H1 (cell line): ENCODE measurements at regions not wholly inside any gene's neighbourhood (a gene's known extent, or its start where the extent isn't known, plus 50 kb on each side); places are given as distances from the start of the nearest gene placed in this dataset.

Experiments used
- CTCF ChIA-PET: fragments of 300-600 bp; sonication (Branson Sonifier 250); formaldehyde crosslinking; loops from one replicate; lab custom pipeline; 2021; ENCODE audit not compliant: partially characterized antibody; lab: Charles Lee
- POLR2A ChIA-PET: fragments of 300-600 bp; sonication (Branson Sonifier 250); formaldehyde crosslinking; loops from one replicate; lab custom pipeline; 2021; ENCODE audit warnings: inconsistent platforms; ENCODE audit not compliant: partially characterized antibody; lab: Charles Lee
- DNase-seq, 2 experiments: peaks; one replicate each; pipeline versions ENCODE4 v3.0.0 to v3.0.0-alpha.2; 2010 to 2022; ENCODE audit warnings: low spot score in 2 of 2, low read depth in 1 of 2, mixed read lengths in 1 of 2
- FAIRE-seq: peaks from 2 replicates; lab custom pipeline; 2011; peaks lifted over from hg19 to GRCh38; lab: Jason Lieb, UNC
- H2AFZ ChIP-seq: 2 replicates; pipeline ENCODE4 v1.8.1; 2012; ENCODE audit warnings: low read length, inconsistent platforms
- H2AK5ac ChIP-seq: 2 replicates; pipeline ENCODE4 v1.6.1; 2013; ENCODE audit warnings: low read depth, low read length
- H2BK120ac ChIP-seq: replicated peaks from 2 replicates; pipeline ENCODE3; 2013; ENCODE audit warnings: low read depth, low read length, inconsistent platforms
- H2BK12ac ChIP-seq: 2 replicates; pipeline ENCODE4 v1.6.1; 2013; ENCODE audit warnings: low read depth, low read length
- H2BK15ac ChIP-seq: 2 replicates; pipeline ENCODE4 v1.6.1; 2013; ENCODE audit warnings: low read length
- H2BK20ac ChIP-seq: 2 replicates; pipeline ENCODE4 v1.6.1; 2013; ENCODE audit warnings: low read length
- H2BK5ac ChIP-seq: 2 replicates; pipeline ENCODE4 v1.6.1; 2013; ENCODE audit warnings: low read depth, low read length
- H3K14ac ChIP-seq: 2 replicates; pipeline ENCODE4 v1.6.1; 2013; ENCODE audit warnings: inconsistent platforms; ENCODE audit not compliant: insufficient read length
- H3K18ac ChIP-seq: 2 replicates; pipeline ENCODE4 v1.6.1; 2013; ENCODE audit warnings: low read length; ENCODE audit errors: extremely low read depth
- H3K23ac ChIP-seq: 2 replicates; pipeline ENCODE4 v1.6.1; 2013; ENCODE audit warnings: inconsistent platforms; ENCODE audit not compliant: insufficient read length
- H3K23me2 ChIP-seq: 2 replicates; pipeline ENCODE4 v1.6.1; 2013; ENCODE audit warnings: low read depth, low read length
- H3K27ac ChIP-seq: 2 replicates; pipeline ENCODE4 v1.6.1; 2011; ENCODE audit warnings: low read depth, low read length, inconsistent platforms
- H3K27me3 ChIP-seq, 4 experiments: replicated peaks in 1 of 4; 1 replicate in 1 of 4; 2 replicates in 3 of 4; pipeline versions ENCODE4 v1.6.1 to v1.8.1; 2011 to 2013; ENCODE audit warnings: low read length in 3 of 4, mild to moderate bottlenecking in 3 of 4, inconsistent platforms in 2 of 4, mixed read lengths in 2 of 4, moderate library complexity in 1 of 4; ENCODE audit not compliant: control insufficient read depth in 3 of 4, insufficient read depth in 3 of 4; ENCODE audit errors: extremely low read depth in 1 of 4
- H3K36me3 ChIP-seq, 4 experiments: 2 replicates each; pipeline versions ENCODE4 v1.6.1 to v1.8.1; 2011 to 2013; ENCODE audit warnings: mild to moderate bottlenecking in 4 of 4, low read length in 3 of 4, moderate library complexity in 2 of 4, control low read depth in 1 of 4, inconsistent platforms in 1 of 4; ENCODE audit not compliant: insufficient read depth in 4 of 4, control insufficient read depth in 2 of 4
- H3K4ac ChIP-seq: replicated peaks from 2 replicates; pipeline ENCODE3; 2013; ENCODE audit warnings: low read length, low read depth, mixed read lengths, inconsistent platforms; ENCODE audit not compliant: insufficient read length
- H3K4me1 ChIP-seq, 4 experiments: replicated peaks in 1 of 4; 1 replicate in 1 of 4; 2 replicates in 3 of 4; pipeline versions ENCODE4 v1.6.1 to v1.8.1; 2011 to 2013; ENCODE audit warnings: low read length in 3 of 4, inconsistent platforms in 2 of 4, mixed read lengths in 1 of 4; ENCODE audit not compliant: insufficient read depth in 4 of 4, control insufficient read depth in 3 of 4
- H3K4me2 ChIP-seq, 2 experiments: 2 replicates each; pipeline versions ENCODE4 v1.6.1 to v1.8.1; 2011 to 2013; ENCODE audit warnings: low read depth in 2 of 2, low read length in 2 of 2, control low read depth in 1 of 2, inconsistent platforms in 1 of 2, mild to moderate bottlenecking in 1 of 2; ENCODE audit not compliant: insufficient read depth in 1 of 2
- H3K4me3 ChIP-seq, 4 experiments: fragments of 200-600, 300-600 bp in 1 of 4; sonication (generic), shearing (Covaris generic), sonication (Bioruptor Twin) in 1 of 4; 2 replicates each; pipeline versions ENCODE4 v1.5.1 to v1.8.1; 2011 to 2016; ENCODE audit warnings: low read length in 4 of 4, low read depth in 3 of 4, control low read depth in 2 of 4, inconsistent platforms in 2 of 4, mild to moderate bottlenecking in 2 of 4, mixed read lengths in 1 of 4, moderate library complexity in 1 of 4; ENCODE audit not compliant: insufficient read depth in 2 of 4; ENCODE audit errors: extremely low read depth in 1 of 4
- H3K56ac ChIP-seq: replicated peaks from 2 replicates; pipeline ENCODE3; 2013; ENCODE audit warnings: low read depth, mild to moderate bottlenecking, mixed read lengths, low read length, inconsistent platforms; ENCODE audit not compliant: insufficient read length
- H3K79me1 ChIP-seq: 2 replicates; pipeline ENCODE4 v1.6.1; 2013; ENCODE audit warnings: low read depth, low read length, control low read depth
- H3K79me2 ChIP-seq, 2 experiments: 2 replicates each; pipeline versions ENCODE4 v1.6.1 to v1.8.1; 2012 to 2013; ENCODE audit warnings: low read length in 2 of 2, mild to moderate bottlenecking in 2 of 2, inconsistent platforms in 1 of 2; ENCODE audit not compliant: insufficient read depth in 2 of 2, control insufficient read depth in 1 of 2
- H3K9ac ChIP-seq, 4 experiments: replicated peaks in 1 of 4; 1 replicate in 1 of 4; 2 replicates in 3 of 4; pipeline versions ENCODE4 v1.6.1 to v1.8.1; 2011 to 2013; ENCODE audit warnings: low read depth in 3 of 4, low read length in 3 of 4, control low read depth in 2 of 4, mild to moderate bottlenecking in 2 of 4, moderate library complexity in 2 of 4, inconsistent platforms in 1 of 4; ENCODE audit errors: extremely low read depth in 1 of 4
- H3K9me3 ChIP-seq, 2 experiments: 2 replicates each; pipeline versions ENCODE4 v1.6.1 to v1.8.1; 2012 to 2013; ENCODE audit warnings: mild to moderate bottlenecking in 2 of 2, moderate library complexity in 2 of 2, control low read depth in 1 of 2, inconsistent platforms in 1 of 2, low read depth in 1 of 2, low read length in 1 of 2, mixed read lengths in 1 of 2; ENCODE audit not compliant: insufficient read depth in 2 of 2
- H4K20me1 ChIP-seq, 2 experiments: replicated peaks in 1 of 2; 2 replicates each; pipeline versions ENCODE3 to v1.8.1; 2011 to 2013; ENCODE audit warnings: inconsistent platforms in 2 of 2, low read length in 2 of 2, mild to moderate bottlenecking in 1 of 2; ENCODE audit not compliant: insufficient read depth in 2 of 2, control insufficient read depth in 1 of 2
- H4K5ac ChIP-seq: 2 replicates; pipeline ENCODE4 v1.6.1; 2013; ENCODE audit warnings: low read length, low read depth, mixed read lengths, inconsistent platforms; ENCODE audit not compliant: insufficient read length
- H4K8ac ChIP-seq: 2 replicates; pipeline ENCODE4 v1.8.0; 2013; ENCODE audit warnings: mild to moderate bottlenecking, moderate library complexity, low read length, inconsistent platforms; ENCODE audit not compliant: insufficient read depth; ENCODE audit errors: extremely low read depth
- H4K91ac ChIP-seq: replicated peaks from 2 replicates; pipeline ENCODE3; 2013; ENCODE audit warnings: low read length, mixed read lengths, inconsistent platforms; ENCODE audit not compliant: insufficient read length
- GABPA ChIP-seq: IDR thresholded peaks from 2 replicates; pipeline ENCODE4 v1.6.1; 2011; ENCODE audit warnings: mild to moderate bottlenecking, low read length, moderate library complexity, borderline replicate concordance; ENCODE audit not compliant: insufficient read depth
- KDM1A ChIP-seq: fragments of 200-600, 300-600 bp; sonication (generic); IDR thresholded peaks from 2 replicates; pipeline ENCODE4 v1.7.1; 2016; ENCODE audit warnings: mild to moderate bottlenecking, low read length, borderline replicate concordance
- KDM5A ChIP-seq: fragments of 200-600 bp; IDR thresholded peaks from 2 replicates; pipeline ENCODE4 v1.7.1; 2012; ENCODE audit warnings: mild to moderate bottlenecking, low read length, inconsistent platforms, mixed read lengths
- SP2 ChIP-seq: IDR thresholded peaks from 2 replicates; pipeline ENCODE4 v1.6.1; 2012; ENCODE audit warnings: mild to moderate bottlenecking, low read length, inconsistent platforms
- WGBS, 2 experiments: shearing (Covaris generic) in 1 of 2; methylation state at CpG; one replicate each; pipeline versions ENCODE4 v1.1.6 to v1.1.7; 2013 to 2015; ENCODE audit warnings: low lambda C conversion rate in 2 of 2, mixed read lengths in 2 of 2, inconsistent platforms in 1 of 2, low coverage in 1 of 2, missing lambda C conversion rate in 1 of 2; ENCODE audit not compliant: insufficient replicate concordance in 2 of 2, insufficient coverage in 1 of 2, insufficient read length in 1 of 2; ENCODE audit errors: extremely low coverage in 1 of 2, missing lambda C conversion rate in 1 of 2; 5-methylcytosine and 5-hydroxymethylcytosine counted together

GRCh38 chr5:174827558-174827957 is 103.2 kb downstream of the MSX2 start:
- CTCF ChIA-PET, result interaction anchor here (1.8 kb wide), 1 partner anchor 10 kb away, joined by 9 read pairs; no protein-coding TSS in a partner anchor
- POLR2A ChIA-PET, result no interaction called here
- H2BK20ac ChIP-seq, result no peak overlapping the region
- H3K18ac ChIP-seq, result no peak overlapping the region
- H4K91ac ChIP-seq, result no peak overlapping the region
- H2AK5ac ChIP-seq, result no peak overlapping the region
- no peak overlapping the region for H3K56ac ChIP-seq
- H3K23ac ChIP-seq, result no peak overlapping the region
- H3K9me3 ChIP-seq, result no peaks in the 10 kb centered on the region
- WGBS, 2 experiments, result 93 to 100% methylated on average over 1 to 6 of the region's 6 CpGs
- no peaks in the 10 kb centered on the region for H3K4me1 ChIP-seq
- H3K36me3 ChIP-seq, result no peaks in the 10 kb centered on the region
- H2BK5ac ChIP-seq, result no peak overlapping the region
- H2BK120ac ChIP-seq, result no peak overlapping the region
- H3K79me2 ChIP-seq, result no peaks in the 10 kb centered on the region
- no peaks in the 10 kb centered on the region for H3K23me2 ChIP-seq
- H2AFZ ChIP-seq, result no peak overlapping the region
- DNase-seq, result no peak
- no peak overlapping the region for H2BK12ac ChIP-seq
- H3K9ac ChIP-seq, result no peak overlapping the region
- no peaks in the 10 kb centered on the region for H3K79me1 ChIP-seq
- FAIRE-seq, result no peak
- no peak overlapping the region for H4K5ac ChIP-seq
- no peaks in the 10 kb centered on the region for H4K20me1 ChIP-seq
- no peak for TF ChIP-seq KDM5A
- no peak for TF ChIP-seq GABPA
- no peak for TF ChIP-seq SP2
- TF ChIP-seq KDM1A, result no peak
- H3K4ac ChIP-seq, result no peak overlapping the region
- no peak overlapping the region for H3K4me2 ChIP-seq
- no peaks in the 10 kb centered on the region for H3K27me3 ChIP-seq
- no peak overlapping the region for H3K4me3 ChIP-seq
- no peak overlapping the region for H2BK15ac ChIP-seq
- no peak overlapping the region for H4K8ac ChIP-seq
- no peak overlapping the region for H3K14ac ChIP-seq
- no peak overlapping the region for H3K27ac ChIP-seq
